ENCODE measurements at regions not wholly inside any gene's neighbourhood (a gene's known extent, or its start where the extent isn't known, plus 50 kb on each side); places are given as distances from the start of the nearest gene placed in this dataset.

DNA sequence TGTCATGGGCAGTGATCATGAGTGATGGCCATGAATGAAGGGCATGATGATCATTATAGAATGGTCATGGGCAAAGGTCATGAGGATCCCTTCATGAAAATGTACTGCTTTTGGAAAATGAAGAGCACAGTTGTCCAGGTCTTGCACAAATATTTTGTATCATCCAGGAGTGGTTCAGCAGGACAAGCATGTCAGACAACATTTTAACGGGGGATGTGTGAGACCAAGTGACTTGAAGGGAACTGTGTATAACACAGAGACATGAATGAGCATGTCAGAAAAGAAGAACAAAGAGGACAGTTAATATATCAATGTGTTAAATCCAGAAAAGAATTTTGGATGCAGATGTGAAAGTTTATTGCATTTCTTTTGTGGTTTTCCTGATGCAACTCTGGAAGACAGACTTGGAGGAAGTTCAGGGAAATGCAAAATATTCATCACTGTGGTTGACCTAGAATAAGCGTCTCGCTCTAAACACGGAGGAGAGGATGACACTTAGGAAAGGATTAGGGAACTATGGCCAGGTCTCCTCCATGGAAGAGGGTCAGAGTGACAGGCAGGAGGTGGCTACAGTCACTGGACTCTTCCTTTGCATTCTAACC is 116.1 kb upstream of the IRX4 start:
- TF ChIP-seq, protein P1, sequence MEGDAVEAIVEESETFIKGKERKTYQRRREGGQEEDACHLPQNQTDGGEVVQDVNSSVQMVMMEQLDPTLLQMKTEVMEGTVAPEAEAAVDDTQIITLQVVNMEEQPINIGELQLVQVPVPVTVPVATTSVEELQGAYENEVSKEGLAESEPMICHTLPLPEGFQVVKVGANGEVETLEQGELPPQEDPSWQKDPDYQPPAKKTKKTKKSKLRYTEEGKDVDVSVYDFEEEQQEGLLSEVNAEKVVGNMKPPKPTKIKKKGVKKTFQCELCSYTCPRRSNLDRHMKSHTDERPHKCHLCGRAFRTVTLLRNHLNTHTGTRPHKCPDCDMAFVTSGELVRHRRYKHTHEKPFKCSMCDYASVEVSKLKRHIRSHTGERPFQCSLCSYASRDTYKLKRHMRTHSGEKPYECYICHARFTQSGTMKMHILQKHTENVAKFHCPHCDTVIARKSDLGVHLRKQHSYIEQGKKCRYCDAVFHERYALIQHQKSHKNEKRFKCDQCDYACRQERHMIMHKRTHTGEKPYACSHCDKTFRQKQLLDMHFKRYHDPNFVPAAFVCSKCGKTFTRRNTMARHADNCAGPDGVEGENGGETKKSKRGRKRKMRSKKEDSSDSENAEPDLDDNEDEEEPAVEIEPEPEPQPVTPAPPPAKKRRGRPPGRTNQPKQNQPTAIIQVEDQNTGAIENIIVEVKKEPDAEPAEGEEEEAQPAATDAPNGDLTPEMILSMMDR (IDR thresholded peaks at IDR 0.05), result no peak
- Histone ChIP-seq H3K27ac (no peak overlapping the region), H3K4me3 (no peak overlapping the region)
- DNase-seq (ENCODE audit: low spot score), result no peak

DNA sequence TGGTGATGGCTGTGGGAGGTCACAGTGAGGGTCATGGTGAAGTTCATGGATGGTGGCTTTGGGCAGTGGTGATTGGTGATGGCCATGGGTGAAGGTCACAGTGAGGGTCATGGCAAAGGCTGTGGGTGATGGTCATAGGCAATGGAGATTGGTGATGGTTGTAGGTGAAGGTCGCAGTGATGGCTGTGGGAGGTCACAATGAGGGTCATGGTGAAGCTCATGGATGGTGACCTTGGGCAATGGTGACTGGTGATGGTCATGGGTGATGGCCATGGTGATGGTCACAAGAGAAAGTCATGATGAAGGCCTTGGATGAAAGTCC is 115.6 kb upstream of the IRX4 start:
- DNase-seq (ENCODE audit: low spot score), result no peak
- TF ChIP-seq, protein P1 (IDR thresholded peaks at IDR 0.05), result no peak
- no peak overlapping the region for H3K27ac ChIP-seq
- H3K4me3 ChIP-seq, result no peak overlapping the region

DNA sequence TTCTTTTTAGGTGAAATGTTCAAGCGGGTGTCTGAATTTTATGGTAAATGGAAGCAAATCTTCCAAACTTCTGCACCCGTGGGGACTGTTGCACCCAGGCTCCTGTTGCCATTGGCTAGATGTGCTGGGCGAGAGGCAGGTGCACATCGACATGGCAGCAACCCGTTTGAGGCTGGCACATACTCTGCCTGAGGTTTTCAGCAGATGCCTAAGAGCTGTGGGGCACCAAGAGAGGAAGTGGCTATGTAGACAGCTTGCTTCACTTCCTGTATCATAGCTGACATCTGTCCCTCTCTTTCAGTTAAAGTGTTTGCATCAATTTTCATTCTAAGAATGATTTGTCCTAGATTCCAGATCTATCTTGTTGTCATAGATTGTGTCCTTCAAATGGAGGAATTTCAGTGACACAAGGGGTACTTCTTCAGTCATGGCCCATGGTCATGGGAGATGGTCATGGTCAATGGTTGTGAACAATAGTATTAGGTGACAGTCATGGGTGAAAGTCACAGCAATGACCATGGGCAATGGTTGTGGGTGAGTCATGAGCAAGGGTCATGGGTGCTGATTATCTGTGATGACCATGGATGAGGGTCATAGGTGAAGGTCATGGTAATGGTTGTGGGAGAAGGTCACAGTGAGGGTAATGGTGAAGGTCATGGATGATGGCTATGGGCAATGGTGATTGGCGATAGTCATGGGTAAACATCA is 115.1 kb upstream of the IRX4 start:
- no peak for DNase-seq (ENCODE audit: low spot score)
- no peak overlapping the region for H3K27ac ChIP-seq
- TF ChIP-seq, protein P1 (IDR thresholded peaks at IDR 0.05), result no peak
- H3K4me3 ChIP-seq, result no peak overlapping the region

DNA sequence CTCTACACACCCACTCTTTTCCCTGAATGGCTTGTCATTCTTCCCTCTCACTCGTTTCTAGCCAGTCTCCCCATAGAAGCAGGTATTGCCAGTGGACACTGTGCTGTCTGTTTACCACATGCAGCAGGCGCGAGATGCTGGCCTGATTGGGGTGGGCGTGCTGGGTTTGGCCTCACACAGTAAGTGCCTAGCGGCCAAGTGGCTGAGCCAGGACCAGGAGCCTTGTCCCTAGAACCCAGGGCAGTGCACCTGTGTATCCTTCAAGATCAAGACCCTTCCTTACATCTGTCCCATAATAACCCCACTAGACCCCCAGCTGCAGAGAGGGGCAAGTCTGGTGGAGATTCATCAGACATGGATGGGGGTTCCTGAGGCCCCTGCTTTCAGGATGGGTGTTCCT is 112.8 kb upstream of the IRX4 start:
- DNase-seq (ENCODE audit: low spot score), result no peak
- TF ChIP-seq, protein P1 (IDR thresholded peaks at IDR 0.05), result no peak
- Histone ChIP-seq H3K4me3 (no peak overlapping the region), H3K27ac (no peak overlapping the region)

DNA sequence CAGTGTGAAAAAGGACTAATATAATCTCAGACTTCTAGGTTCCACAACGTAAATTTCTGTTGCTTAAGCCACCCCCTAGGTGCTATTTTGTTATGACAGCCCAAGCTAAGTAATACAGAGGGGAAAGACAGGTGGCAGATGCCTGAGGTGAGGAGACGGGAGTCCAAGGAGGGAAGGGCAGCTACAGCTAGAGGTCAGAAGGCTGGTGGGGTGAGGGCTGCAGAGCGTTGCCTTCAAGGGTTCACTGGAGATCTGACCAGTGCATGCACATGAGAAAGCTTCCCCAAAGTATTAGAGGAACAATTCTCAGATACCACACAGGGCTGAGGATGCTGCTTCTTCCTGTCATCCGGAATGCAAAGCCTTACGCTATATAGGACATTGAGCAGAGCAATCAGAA is 104.7 kb upstream of the IRX4 start:
- no peak for DNase-seq (ENCODE audit: low spot score)
- TF ChIP-seq, protein P1 (IDR thresholded peaks at IDR 0.05), result no peak
- no peak overlapping the region for H3K4me3 ChIP-seq
- no peak overlapping the region for H3K27ac ChIP-seq

DNA sequence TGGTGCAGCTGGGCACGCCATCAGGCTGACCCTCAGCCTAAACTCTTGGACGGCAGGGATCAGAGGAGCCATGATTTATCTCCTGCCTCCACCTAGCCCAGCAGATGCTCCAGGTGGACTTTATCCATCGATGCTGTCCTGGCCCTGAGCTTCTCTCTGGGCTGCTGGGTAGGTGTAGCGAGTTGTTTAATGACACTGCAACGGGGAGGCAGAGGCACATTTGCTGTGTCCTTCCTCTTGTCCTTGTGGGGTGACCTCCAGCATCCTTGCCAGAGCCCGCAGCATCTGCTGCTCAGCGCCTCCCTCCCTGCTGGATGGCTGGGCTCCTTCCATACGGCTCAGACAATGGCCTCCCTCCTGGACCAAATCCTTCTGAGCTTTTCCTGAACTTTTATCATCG is 103.1 kb upstream of the IRX4 start:
- no peak for DNase-seq (ENCODE audit: low spot score)
- H3K4me3 ChIP-seq, result no peak overlapping the region
- H3K27ac ChIP-seq, result no peak overlapping the region
- TF ChIP-seq, protein P1 (IDR thresholded peaks at IDR 0.05), result no peak
